ENCODE measurements at regions not wholly inside any gene's neighbourhood (a gene's known extent, or its start where the extent isn't known, plus 50 kb on each side); places are given as distances from the start of the nearest gene placed in this dataset.

GRCh38 chr15:61759639-61760038 is 300.6 kb downstream of the VPS13C start:
- Histone ChIP-seq H3K79me1 (ENCODE audit: low read length) (no peaks in the 10 kb centered on the region), H3K36me3 (ENCODE audit: control insufficient read depth in 1 of 2, insufficient read depth in 2 of 2, low read length in 2 of 2) (no peaks in the 10 kb centered on the region), H3K27me3 (ENCODE audit: insufficient read depth, low read length) (no peaks in the 10 kb centered on the region), H2AFZ (ENCODE audit: insufficient read depth, low read length, poor library complexity) (no peak overlapping the region), H3K9ac (ENCODE audit: low read length) (no peak overlapping the region), H2BK120ac (ENCODE audit: insufficient read depth, low read length, poor library complexity) (no peak overlapping the region), H3K4me2 (ENCODE audit: low read length) (no peak overlapping the region), H2BK12ac (ENCODE audit: low read length) (no peak overlapping the region), H2BK5ac (ENCODE audit: low read depth, low read length, poor library complexity) (no peak overlapping the region), H3K9me3 (ENCODE audit: insufficient read depth, low read depth, low read length) (no peaks in the 10 kb centered on the region), H3K4me1 (ENCODE audit: control insufficient read depth in 1 of 2, insufficient read depth in 2 of 2, low read length in 2 of 2) (no peaks in the 10 kb centered on the region), H4K91ac (ENCODE audit: low read depth, low read length) (no peak overlapping the region), H4K12ac (ENCODE audit: low read depth, low read length) (no peak overlapping the region), H2AK5ac (ENCODE audit: low read length) (no peak overlapping the region), H3K79me2 (ENCODE audit: control insufficient read depth, insufficient read depth, low read length, poor library complexity) (no peaks in the 10 kb centered on the region), H4K8ac (ENCODE audit: low read depth, low read length) (no peak overlapping the region), H3K23ac (ENCODE audit: low read length) (no peak overlapping the region), H3K4me3 (ENCODE audit: low read depth, low read length) (no peak overlapping the region), H3K27ac (ENCODE audit: low read depth, low read length) (no peak overlapping the region), H3K4ac (ENCODE audit: low read depth, low read length) (no peak overlapping the region), H3K18ac (ENCODE audit: low read length) (no peak overlapping the region), H3K14ac (ENCODE audit: low read length) (no peak overlapping the region)
- DNase-seq, result no peak
- no CpG with 5 or more reads among the region's 2 CpGs for WGBS (ENCODE audit: extremely low coverage, insufficient coverage, insufficient read length)

- no peak overlapping the region for H2AK5ac ChIP-seq (ENCODE audit: low read length)
- no peak overlapping the region for H3K18ac ChIP-seq (ENCODE audit: low read length)
- no peak overlapping the region for H4K8ac ChIP-seq (ENCODE audit: low read depth, low read length)
- no peak for DNase-seq
- no peak overlapping the region for H3K9ac ChIP-seq (ENCODE audit: low read length)
- H3K4me3 ChIP-seq (ENCODE audit: low read depth, low read length), result no peak overlapping the region
- no peaks in the 10 kb centered on the region for H3K27me3 ChIP-seq (ENCODE audit: insufficient read depth, low read length)
- H2BK12ac ChIP-seq (ENCODE audit: low read length), result no peak overlapping the region
- no peaks in the 10 kb centered on the region for H3K4me1 ChIP-seq (ENCODE audit: control insufficient read depth in 1 of 2, insufficient read depth in 2 of 2, low read length in 2 of 2)
- H3K79me1 ChIP-seq (ENCODE audit: low read length), result no peaks in the 10 kb centered on the region
- no peak overlapping the region for H3K14ac ChIP-seq (ENCODE audit: low read length)
- no CpG with 5 or more reads among the region's 4 CpGs for WGBS (ENCODE audit: extremely low coverage, insufficient coverage, insufficient read length)
- no peak overlapping the region for H4K12ac ChIP-seq (ENCODE audit: low read depth, low read length)
- no peak overlapping the region for H3K27ac ChIP-seq (ENCODE audit: low read depth, low read length)
- no peak overlapping the region for H2BK120ac ChIP-seq (ENCODE audit: insufficient read depth, low read length, poor library complexity)
- no peak overlapping the region for H4K91ac ChIP-seq (ENCODE audit: low read depth, low read length)
- no peak overlapping the region for H2BK5ac ChIP-seq (ENCODE audit: low read depth, low read length, poor library complexity)
- H3K9me3 ChIP-seq (ENCODE audit: insufficient read depth, low read depth, low read length), result no peaks in the 10 kb centered on the region
- no peak overlapping the region for H3K4me2 ChIP-seq (ENCODE audit: low read length)
- H3K23ac ChIP-seq (ENCODE audit: low read length), result no peak overlapping the region
- H3K36me3 ChIP-seq (ENCODE audit: control insufficient read depth in 1 of 2, insufficient read depth in 2 of 2, low read length in 2 of 2), result no peaks in the 10 kb centered on the region
- H2AFZ ChIP-seq (ENCODE audit: insufficient read depth, low read length, poor library complexity), result no peak overlapping the region
- H3K4ac ChIP-seq (ENCODE audit: low read depth, low read length), result no peak overlapping the region
- no peaks in the 10 kb centered on the region for H3K79me2 ChIP-seq (ENCODE audit: control insufficient read depth, insufficient read depth, low read length, poor library complexity)
Observed at GRCh38 chr15:61756071-61756820, 304.0 kb downstream of the VPS13C start.

GRCh38 chr15:61755467-61755866 is 304.8 kb downstream of the VPS13C start:
- Histone ChIP-seq H3K23ac (ENCODE audit: low read length) (no peak overlapping the region), H3K4me2 (ENCODE audit: low read length) (no peak overlapping the region), H3K4me1 (ENCODE audit: control insufficient read depth in 1 of 2, insufficient read depth in 2 of 2, low read length in 2 of 2) (no peaks in the 10 kb centered on the region), H3K27ac (ENCODE audit: low read depth, low read length) (no peak overlapping the region), H2AFZ (ENCODE audit: insufficient read depth, low read length, poor library complexity) (no peak overlapping the region), H4K91ac (ENCODE audit: low read depth, low read length) (no peak overlapping the region), H3K4me3 (ENCODE audit: low read depth, low read length) (no peak overlapping the region), H2BK5ac (ENCODE audit: low read depth, low read length, poor library complexity) (no peak overlapping the region), H4K8ac (ENCODE audit: low read depth, low read length) (no peak overlapping the region), H3K79me1 (ENCODE audit: low read length) (no peaks in the 10 kb centered on the region), H3K9me3 (ENCODE audit: insufficient read depth, low read depth, low read length) (no peaks in the 10 kb centered on the region), H3K9ac (ENCODE audit: low read length) (no peak overlapping the region), H4K12ac (ENCODE audit: low read depth, low read length) (no peak overlapping the region), H3K18ac (ENCODE audit: low read length) (no peak overlapping the region), H3K14ac (ENCODE audit: low read length) (no peak overlapping the region), H3K27me3 (ENCODE audit: insufficient read depth, low read length) (no peaks in the 10 kb centered on the region), H2BK120ac (ENCODE audit: insufficient read depth, low read length, poor library complexity) (no peak overlapping the region), H2BK12ac (ENCODE audit: low read length) (no peak overlapping the region), H3K79me2 (ENCODE audit: control insufficient read depth, insufficient read depth, low read length, poor library complexity) (no peaks in the 10 kb centered on the region), H3K36me3 (ENCODE audit: control insufficient read depth in 1 of 2, insufficient read depth in 2 of 2, low read length in 2 of 2) (no peaks in the 10 kb centered on the region), H2AK5ac (ENCODE audit: low read length) (no peak overlapping the region), H3K4ac (ENCODE audit: low read depth, low read length) (no peak overlapping the region)
- no peak for DNase-seq
- WGBS (ENCODE audit: extremely low coverage, insufficient coverage, insufficient read length), result no CpG with 5 or more reads among the region's 2 CpGs

GRCh38 chr15:61753018-61753710 is 307.1 kb downstream of the VPS13C start:
- no peak overlapping the region for H2AFZ ChIP-seq (ENCODE audit: insufficient read depth, low read length, poor library complexity)
- H3K79me1 ChIP-seq (ENCODE audit: low read length), result no peaks in the 10 kb centered on the region
- H3K36me3 ChIP-seq (ENCODE audit: control insufficient read depth in 1 of 2, insufficient read depth in 2 of 2, low read length in 2 of 2), result no peaks in the 10 kb centered on the region
- H3K27ac ChIP-seq (ENCODE audit: low read depth, low read length), result no peak overlapping the region
- no peak overlapping the region for H4K91ac ChIP-seq (ENCODE audit: low read depth, low read length)
- no peak overlapping the region for H3K4me3 ChIP-seq (ENCODE audit: low read depth, low read length)
- H3K9ac ChIP-seq (ENCODE audit: low read length), result peak overlapping the region; percentile 71
- H4K12ac ChIP-seq (ENCODE audit: low read depth, low read length), result no peak overlapping the region
- H3K18ac ChIP-seq (ENCODE audit: low read length), result no peak overlapping the region
- no peaks in the 10 kb centered on the region for H3K79me2 ChIP-seq (ENCODE audit: control insufficient read depth, insufficient read depth, low read length, poor library complexity)
- H3K27me3 ChIP-seq (ENCODE audit: insufficient read depth, low read length), result no peaks in the 10 kb centered on the region
- H2BK120ac ChIP-seq (ENCODE audit: insufficient read depth, low read length, poor library complexity), result no peak overlapping the region
- no CpG with 5 or more reads among the region's 6 CpGs for WGBS (ENCODE audit: extremely low coverage, insufficient coverage, insufficient read length)
- DNase-seq, result no peak
- no peak overlapping the region for H2BK5ac ChIP-seq (ENCODE audit: low read depth, low read length, poor library complexity)
- H3K9me3 ChIP-seq (ENCODE audit: insufficient read depth, low read depth, low read length), result no peaks in the 10 kb centered on the region
- H3K23ac ChIP-seq (ENCODE audit: low read length), result no peak overlapping the region
- H3K14ac ChIP-seq (ENCODE audit: low read length), result no peak overlapping the region
- no peaks in the 10 kb centered on the region for H3K4me1 ChIP-seq (ENCODE audit: control insufficient read depth in 1 of 2, insufficient read depth in 2 of 2, low read length in 2 of 2)
- H4K8ac ChIP-seq (ENCODE audit: low read depth, low read length), result no peak overlapping the region
- no peak overlapping the region for H2BK12ac ChIP-seq (ENCODE audit: low read length)
- no peak overlapping the region for H3K4me2 ChIP-seq (ENCODE audit: low read length)
- H3K4ac ChIP-seq (ENCODE audit: low read depth, low read length), result no peak overlapping the region
- no peak overlapping the region for H2AK5ac ChIP-seq (ENCODE audit: low read length)

All from trophoblast cell (in vitro differentiated cells and primary cell).